GM18511 (cell line): ENCODE measurements at regions not wholly inside any gene's neighbourhood (a gene's known extent, or its start where the extent isn't known, plus 50 kb on each side); places are given as distances from the start of the nearest gene placed in this dataset.
"Not testable (repeated sequence)": the region's sequence is repeated elsewhere in the genome, so short reads cannot be mapped to it uniquely, and the experiment has no call there.

ENCODE experiments used
- ATAC-seq: cut with Tn5 transposase; IDR thresholded peaks from one replicate; pipeline ENCODE4 v1.9.1; 2021; ENCODE audit warnings: mild to moderate bottlenecking, moderate library complexity; ENCODE audit not compliant: unreplicated experiment

DNA sequence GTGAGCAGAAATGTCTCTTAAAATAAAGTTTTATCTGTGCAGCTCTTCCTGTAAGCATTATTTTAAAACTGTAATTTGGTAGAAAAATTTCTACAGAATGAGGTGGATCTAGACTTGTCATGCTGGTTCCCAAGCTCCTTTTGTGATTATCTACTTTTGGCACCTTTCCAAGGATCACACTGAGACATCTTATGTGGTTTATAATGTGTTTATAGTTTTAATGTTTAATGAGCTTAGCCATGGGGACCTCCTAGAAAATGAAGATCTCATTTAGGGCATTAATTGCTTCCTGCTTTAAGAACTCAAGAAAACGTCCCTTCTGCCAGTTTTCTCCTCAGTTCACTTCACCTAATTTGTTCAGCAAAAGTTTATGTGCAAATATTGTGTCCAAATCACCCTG, 468.4 kb downstream of the SUCLG1 start:
- no peak for ATAC-seq

- not testable (repeated sequence) for ATAC-seq
Observed at GRCh38 chr2:83976628-83977027, 482.5 kb downstream of the SUCLG1 start.

- ATAC-seq = no peak
Observed at GRCh38 chr2:83972128-83972527, 487.0 kb downstream of the SUCLG1 start.

- no peak for ATAC-seq
Observed at GRCh38 chr2:83971547-83971946, 487.5 kb downstream of the SUCLG1 start.

- no peak for ATAC-seq
Observed at GRCh38 chr2:83970217-83970929, 488.7 kb downstream of the SUCLG1 start.

DNA sequence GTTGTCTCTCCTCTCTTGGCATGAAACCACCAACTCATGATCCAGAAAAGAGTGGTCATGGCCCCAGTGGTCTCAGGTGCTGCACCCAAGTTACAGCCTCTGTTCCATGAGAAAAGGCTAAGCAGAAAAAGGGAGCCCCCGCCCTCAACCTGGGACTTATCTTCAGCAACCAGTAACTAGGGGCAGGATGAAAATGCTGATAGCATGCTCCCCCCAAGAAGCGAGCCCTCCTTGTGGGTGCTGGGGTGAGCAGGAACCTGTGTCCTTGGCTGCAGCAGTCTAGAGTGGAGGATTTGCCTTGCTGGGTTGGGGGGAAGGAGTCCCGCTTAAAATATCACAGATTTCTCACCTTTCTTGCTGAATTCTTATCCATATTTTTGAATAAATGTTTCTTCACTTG, 490.0 kb downstream of the SUCLG1 start:
- no peak for ATAC-seq

DNA sequence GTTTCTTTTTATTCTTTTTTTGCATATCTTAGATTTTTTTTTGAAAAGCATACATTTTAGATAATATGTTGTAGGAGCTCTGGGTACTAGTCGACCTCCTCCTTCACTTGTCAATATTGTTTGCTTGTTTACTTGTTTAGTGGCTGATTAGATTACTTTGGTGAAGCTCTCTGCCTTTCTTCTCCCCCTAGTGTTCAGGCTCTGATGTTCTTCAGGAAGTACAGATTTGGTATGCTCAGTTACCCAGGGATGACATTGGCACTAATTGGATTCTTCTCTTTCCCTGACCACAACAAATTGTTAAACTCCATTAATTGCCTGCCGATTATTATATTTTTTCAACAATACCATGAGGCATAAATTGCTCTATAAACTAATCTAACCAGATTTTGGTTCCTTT, 491.2 kb downstream of the SUCLG1 start:
- no peak for ATAC-seq

- ATAC-seq = not testable (repeated sequence)
Observed at GRCh38 chr2:83966946-83967345, 492.1 kb downstream of the SUCLG1 start.

DNA sequence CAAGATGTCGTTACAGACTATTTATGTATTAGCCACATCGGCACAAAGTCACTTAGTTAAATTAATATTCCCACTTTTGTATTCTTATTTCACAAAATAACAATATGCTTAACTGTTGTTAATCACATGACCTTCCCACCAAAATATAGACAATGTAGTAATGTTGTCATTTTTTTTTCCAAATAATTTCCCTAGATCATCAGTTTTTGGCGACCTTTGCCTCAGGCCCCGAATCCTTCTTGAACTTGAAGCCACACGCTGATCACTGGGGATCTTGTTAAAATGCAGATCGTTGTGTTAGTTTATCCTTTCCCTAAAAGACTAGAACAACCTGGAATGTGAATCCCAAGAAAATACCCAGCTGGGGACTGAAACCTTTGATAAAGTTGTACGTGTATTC, 497.6 kb downstream of the SUCLG1 start:
- no peak for ATAC-seq

DNA sequence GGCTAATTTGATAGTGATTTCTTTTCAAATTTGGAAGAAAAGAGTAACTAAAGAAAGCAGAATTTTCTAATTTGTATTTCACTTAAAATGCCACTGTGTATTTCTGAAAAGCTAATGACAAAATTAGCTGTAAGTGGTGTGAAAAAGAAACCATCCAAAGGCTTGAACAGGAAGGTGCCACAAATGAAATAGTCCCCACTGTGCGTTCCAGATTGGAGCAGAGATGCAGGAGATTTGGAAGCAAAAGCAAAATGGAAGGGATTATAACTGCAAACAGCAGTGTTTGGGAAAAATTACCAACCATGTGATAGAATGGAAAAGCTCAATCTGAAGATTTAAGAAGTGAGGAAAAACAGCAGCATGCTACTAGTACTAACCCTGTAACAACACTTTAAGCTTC, 498.7 kb downstream of the SUCLG1 start:
- no peak for ATAC-seq

DNA sequence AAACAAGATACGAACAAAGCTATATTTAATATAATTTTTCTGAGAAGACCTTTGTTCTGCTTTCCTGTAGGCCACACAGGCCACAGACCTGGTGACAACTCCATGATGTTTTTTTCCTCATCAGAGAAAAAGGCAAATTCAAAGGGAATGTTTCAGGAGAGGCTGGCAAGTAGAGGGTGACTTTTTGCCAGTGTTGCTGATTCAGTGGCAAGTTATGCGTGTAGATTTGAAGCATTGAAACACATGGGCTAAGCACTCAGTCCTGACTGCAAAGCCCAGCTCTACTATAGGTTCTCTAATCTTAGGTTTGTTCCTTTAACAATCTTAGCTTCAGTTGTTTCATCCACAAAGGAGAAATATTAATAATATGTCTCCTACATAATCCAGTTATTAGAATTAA, 499.8 kb downstream of the SUCLG1 start:
- ATAC-seq = no peak

GRCh38 chr2:83956991-83957390, 502.1 kb downstream of the SUCLG1 start:
- ATAC-seq = no peak

DNA sequence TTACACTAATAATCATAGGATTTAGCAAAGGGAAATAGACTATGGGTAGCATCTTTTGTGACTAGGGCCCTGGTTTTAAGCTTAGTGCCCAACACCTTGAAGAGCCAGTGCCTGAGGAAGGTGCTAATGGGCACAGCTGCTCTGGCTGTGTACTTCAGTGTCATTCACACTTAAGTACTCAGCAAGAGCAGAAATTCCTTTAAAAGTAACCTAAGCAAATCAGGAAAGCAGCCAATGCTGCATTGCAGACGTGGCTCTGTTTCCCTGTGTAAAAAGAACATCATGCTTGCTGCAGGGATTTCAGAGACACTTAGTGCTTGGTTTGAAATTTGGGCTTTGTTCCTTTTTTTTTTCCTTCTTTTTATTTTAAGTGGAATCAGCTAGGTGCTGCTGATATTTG, 505.4 kb downstream of the SUCLG1 start:
- no peak for ATAC-seq

DNA sequence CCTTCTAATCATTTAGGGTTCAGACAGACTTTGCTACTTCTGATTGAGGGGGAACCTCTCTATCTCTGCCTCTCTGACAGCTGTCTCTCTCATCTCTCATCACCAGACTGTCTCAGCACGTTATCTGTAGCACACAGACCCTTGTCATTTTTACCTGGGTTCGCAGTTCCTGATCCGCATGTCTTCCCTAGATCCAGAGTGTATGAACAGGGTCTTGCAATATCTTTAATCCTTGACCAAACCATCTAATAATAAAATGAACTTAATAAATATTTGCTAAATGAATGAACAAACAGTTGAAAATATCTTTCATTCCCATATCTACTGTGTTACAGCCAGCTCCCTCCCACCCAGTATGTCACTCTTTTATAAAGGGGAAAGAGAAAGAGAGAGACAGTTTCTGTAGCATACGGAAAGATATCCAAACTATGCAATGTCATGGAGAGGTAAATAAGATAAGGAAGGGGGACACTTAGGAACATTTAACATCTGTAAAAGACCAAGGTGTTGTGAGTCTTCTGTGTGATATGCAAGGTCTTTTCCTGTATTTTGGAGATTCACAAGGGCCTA, 507.6 kb downstream of the SUCLG1 start:
- ATAC-seq = no peak

GRCh38 chr2:83949361-83949760, 509.7 kb downstream of the SUCLG1 start:
- ATAC-seq = no peak

- no peak for ATAC-seq
Observed at GRCh38 chr2:83944191-83944590, 514.9 kb downstream of the SUCLG1 start.

DNA sequence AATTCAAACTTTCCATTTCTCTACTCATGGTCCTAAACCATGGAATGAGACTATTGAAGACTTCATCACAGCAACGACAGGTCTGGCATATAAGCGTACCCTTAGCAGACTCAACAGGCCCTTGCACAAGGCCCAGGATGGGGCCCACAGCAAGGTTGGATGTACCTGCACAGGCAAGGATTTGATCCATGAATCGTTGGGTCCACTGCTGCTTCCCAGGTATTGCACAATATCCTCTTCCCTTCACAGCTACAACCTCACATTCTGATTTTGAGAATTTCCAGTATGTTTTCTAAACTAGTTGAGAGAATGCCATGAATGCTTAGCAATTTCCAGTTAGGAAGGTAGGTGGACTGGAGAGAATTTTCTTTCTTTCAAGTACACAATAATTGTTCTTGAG, 515.8 kb downstream of the SUCLG1 start:
- ATAC-seq = no peak

- no peak for ATAC-seq
Observed at GRCh38 chr2:83941886-83942285, 517.2 kb downstream of the SUCLG1 start.

GRCh38 chr2:83933749-83934148, 525.3 kb downstream of the SUCLG1 start:
- ATAC-seq = no peak

GRCh38 chr2:83923531-83923930, 535.5 kb downstream of the SUCLG1 start:
- ATAC-seq = no peak

DNA sequence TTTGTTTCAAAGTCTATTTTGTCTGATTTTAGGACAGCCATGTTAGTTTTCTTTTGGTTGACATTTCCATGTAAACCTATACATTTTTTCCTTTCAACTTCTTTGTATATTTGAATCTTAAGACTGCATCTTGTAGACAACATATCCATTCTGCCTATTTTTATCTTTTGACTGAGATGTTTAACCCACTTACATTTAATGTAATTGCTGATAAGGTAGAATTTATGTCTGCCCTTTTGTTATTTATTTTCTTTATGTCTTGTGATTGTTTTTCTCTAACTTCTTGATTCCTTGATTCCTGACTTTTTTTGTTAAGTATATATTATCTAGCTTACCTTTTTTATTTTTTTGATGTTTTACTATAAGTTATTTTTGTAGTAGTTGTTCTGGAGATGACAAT, 542.5 kb downstream of the SUCLG1 start:
- no peak for ATAC-seq

GRCh38 chr2:83915381-83915780, 543.7 kb downstream of the SUCLG1 start:
- no peak for ATAC-seq

- no peak for ATAC-seq
Observed at GRCh38 chr2:83908750-83909149, 550.3 kb downstream of the SUCLG1 start.
